Stromal cell of bone marrow (primary cell): ENCODE measurements at regions not wholly inside any gene's neighbourhood (a gene's known extent, or its start where the extent isn't known, plus 50 kb on each side); places are given as distances from the start of the nearest gene placed in this dataset.
"Not testable (repeated sequence)": the region's sequence is repeated elsewhere in the genome, so short reads cannot be mapped to it uniquely, and the experiment has no call there.

Source experiments
- DNase-seq: peaks from one replicate; pipeline ENCODE4 v3.0.0-alpha.2; 2012; ENCODE audit warnings: low read depth

DNA sequence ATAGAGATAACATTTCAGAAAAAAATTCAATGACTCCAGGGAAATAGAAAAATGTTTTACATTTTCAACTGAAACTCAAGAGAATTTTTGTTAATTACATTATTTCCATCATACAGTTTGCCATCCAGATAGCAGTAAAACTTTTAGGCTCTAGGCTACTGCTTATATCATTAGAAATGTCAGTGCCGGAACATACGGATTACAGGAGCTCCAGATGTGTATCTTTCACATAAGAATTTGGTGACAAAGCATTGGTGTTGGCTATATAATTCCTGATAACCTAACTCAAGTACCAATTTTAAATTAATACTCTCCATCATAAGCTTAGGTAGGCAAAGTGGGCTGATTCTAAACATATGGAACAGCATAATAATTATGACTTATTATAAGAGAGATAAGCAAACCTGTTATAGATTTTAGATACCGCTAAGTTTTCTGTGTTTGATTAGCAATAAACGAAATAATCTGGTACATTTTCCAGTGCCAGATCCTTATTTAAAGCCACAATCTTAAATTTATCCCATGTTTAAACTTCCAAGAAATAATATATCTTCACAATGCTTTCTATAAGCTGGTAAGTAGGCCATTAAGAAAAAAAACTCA is 637.9 kb downstream of the NXPH1 start:
- no peak for DNase-seq

- not testable (repeated sequence) for DNase-seq
These were observed 642.4 kb downstream of the NXPH1 start for GRCh38 chr7:9075774-9076173.

- no peak for DNase-seq
These were observed 648.8 kb downstream of the NXPH1 start for GRCh38 chr7:9082203-9082602.

DNA sequence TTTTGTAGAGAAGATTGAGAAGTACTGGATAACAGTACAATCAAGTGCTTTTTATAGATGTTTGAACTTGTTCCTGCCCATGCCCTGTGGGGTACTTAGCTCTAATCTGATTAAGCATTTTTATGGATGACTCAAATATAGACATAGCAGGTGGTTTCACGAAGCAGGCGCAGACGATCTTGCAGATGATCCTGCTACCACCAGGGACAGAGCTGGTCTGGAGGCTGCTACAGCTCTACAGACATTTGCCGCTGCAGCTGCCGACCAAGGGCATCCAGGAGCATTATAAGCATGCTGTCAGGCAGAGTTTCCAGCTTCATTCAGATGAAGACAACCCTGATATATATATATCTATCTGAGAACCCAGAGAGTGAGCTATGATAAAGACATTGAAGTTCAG is 650.4 kb downstream of the NXPH1 start:
- no peak for DNase-seq

DNA sequence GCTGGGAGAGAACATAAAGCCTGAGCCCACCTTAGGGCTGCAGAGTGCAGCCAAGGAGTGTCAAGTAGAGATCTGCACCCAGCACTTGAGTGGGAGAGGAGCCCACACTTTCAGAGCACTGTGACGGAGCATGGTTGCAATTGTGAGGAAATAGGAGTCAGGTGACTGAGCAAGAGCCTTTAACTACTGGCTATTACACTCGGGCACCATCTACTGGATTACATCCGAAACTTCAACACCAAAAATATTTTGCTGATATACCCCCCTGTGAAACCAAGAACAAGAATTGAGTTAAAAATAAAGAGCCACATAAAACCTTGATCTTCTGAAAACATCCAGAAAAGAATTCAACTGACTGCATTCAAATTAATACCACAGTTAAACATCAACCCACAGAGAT is 657.9 kb downstream of the NXPH1 start:
- DNase-seq = no peak

DNA sequence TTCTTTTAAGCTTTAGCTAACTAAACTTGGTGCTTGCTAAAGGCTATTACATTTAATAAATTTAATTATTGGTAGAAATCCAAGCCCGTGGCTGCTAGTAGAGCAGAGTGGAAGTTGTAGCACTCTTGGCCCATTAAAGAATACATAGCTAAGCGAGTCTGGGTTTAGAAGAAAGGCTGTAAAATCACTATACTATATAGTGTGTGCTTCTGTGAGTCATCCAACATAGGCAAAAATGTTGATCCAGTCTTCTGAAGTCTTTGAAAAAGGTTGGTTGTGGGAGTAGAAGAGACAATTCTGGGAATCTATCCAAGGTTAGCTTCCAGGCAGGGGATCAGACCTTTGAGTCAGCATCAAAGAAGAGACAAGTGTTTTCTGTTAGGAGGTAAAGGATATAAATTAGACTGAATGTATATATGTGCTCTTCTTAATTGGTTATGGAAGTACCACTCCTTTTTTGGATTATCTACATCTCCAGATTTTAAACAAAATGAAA is 664.2 kb downstream of the NXPH1 start:
- DNase-seq = no peak

GRCh38 chr7:9100289-9100688 is 666.9 kb downstream of the NXPH1 start:
- no peak for DNase-seq

DNA sequence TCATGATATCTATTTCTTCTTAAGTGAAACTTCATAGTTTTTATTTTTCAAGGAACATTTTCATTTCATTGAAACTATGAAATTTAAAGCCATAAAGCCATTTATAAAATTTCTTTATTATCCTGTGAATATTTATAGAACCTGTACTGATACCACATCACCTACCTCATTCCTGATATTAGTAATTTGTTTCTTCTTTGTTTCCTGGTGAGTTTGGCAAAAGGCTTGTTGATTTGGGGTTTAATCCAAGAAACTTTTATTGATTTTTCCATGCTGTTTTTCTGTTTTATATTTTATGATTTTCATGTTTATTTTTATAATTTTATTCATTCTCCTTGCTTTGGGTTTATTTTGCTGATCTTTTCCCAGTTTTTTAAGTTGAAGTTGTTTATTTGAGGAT is 669.4 kb downstream of the NXPH1 start:
- no peak for DNase-seq

- no peak for DNase-seq
These were observed 673.3 kb downstream of the NXPH1 start for GRCh38 chr7:9106747-9107146.

DNA sequence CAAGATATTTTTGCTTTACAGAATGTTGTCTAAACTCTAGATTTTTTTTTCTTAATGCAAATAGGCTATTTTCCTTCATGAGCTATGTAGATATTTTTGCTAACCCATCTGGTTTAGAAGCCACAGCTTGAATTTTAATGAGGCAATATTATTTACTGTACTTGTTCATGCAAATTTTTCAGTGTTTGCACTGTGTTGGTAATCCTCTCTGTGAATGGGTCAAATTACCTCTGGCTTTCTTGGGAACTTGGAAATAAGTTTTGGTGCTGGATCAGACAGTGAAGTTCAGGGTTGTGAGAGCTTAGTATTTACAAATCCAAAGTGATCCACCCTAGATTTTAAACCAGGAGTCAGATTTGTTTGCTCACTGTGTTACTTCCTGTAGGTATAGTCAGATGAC is 686.9 kb downstream of the NXPH1 start:
- DNase-seq = no peak

GRCh38 chr7:9124320-9124719 is 690.9 kb downstream of the NXPH1 start:
- no peak for DNase-seq

- no peak for DNase-seq
These were observed 691.8 kb downstream of the NXPH1 start for GRCh38 chr7:9125246-9125645.

- no peak for DNase-seq
These were observed 694.5 kb downstream of the NXPH1 start for GRCh38 chr7:9127901-9128300.

DNA sequence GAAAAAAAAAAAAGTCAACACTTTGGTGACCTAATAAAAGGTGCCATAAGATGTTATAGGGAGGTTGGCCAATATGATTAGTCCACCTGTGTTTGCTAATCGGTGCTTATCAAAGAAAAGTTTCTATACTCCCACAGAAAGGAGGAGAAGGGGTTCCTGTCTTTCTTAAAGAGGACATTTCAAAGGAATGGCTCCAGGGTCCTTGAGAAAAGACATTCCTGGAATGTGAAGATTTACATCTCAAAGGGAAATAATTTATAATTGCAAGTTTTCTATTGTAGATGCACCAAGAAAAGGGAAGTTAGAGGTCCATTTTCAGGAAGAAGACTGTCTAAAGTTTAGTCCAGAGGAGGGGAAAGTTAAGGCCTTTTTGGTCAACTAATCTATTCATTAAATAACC is 715.3 kb downstream of the NXPH1 start:
- DNase-seq = no peak

- DNase-seq = no peak
These were observed 716.2 kb downstream of the NXPH1 start for GRCh38 chr7:9149499-9150082.

GRCh38 chr7:9163691-9164090 is 730.3 kb downstream of the NXPH1 start:
- not testable (repeated sequence) for DNase-seq

DNA sequence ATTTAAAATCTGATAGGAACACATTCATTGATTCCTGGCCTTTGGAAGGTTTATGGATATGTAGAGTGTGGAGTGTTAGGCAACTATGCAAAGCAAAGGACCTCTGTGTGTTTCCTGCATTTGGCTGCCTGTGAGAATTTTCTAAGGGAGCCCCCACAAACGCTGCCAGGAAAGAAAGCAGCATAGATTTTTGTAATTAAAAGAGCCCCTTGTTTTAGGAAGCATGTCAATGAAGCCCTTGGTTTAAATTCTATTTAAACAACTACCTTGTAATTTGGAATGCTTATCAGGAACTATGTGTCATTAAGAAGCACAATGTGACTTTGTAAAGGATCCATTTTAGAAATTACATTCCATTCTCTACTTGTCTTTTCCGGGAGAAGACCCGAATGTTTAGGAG is 742.5 kb downstream of the NXPH1 start:
- DNase-seq = no peak

- DNase-seq = no peak
These were observed 747.9 kb downstream of the NXPH1 start for GRCh38 chr7:9181356-9181755.

DNA sequence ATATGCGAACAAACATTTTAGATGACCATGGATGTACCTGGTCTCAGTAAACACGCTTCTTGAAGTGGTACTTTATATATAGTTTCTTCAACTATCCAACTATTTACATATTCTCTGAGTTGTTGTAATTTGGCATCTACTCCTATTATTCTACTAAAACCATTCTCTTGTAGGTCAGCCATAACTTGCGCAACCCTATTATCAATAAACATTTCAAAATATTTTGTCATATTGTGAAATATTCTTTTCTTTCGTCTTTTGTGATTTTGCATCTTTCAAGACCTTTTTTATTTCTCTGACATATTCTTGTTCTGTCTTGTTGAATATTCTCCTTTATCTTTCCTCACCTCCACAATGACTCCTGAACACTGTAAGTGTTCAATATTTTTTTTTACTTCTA is 753.3 kb downstream of the NXPH1 start:
- no peak for DNase-seq

DNA sequence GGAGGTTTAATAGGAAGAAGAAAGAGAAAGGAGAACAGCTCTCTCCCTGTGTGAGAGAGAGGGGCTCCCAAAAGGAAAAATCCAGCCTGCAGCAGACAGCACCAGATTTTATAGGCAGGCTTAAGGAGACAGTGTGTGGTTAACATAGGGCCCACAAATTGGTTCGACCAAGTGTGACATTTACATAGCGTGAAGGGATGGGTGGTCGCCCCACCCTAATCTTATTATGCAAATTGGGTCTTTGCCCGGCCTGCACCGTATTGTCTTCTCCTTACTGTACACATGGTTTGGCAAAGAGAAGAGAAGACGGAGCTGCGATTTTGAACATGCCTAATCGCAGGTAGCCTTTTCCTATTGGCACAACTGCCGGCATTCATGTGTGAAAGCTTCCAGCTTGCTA is 756.3 kb downstream of the NXPH1 start:
- DNase-seq = no peak

GRCh38 chr7:9192969-9193368 is 759.6 kb downstream of the NXPH1 start:
- no peak for DNase-seq

- no peak for DNase-seq
These were observed 767.2 kb downstream of the NXPH1 start for GRCh38 chr7:9200626-9201025.

DNA sequence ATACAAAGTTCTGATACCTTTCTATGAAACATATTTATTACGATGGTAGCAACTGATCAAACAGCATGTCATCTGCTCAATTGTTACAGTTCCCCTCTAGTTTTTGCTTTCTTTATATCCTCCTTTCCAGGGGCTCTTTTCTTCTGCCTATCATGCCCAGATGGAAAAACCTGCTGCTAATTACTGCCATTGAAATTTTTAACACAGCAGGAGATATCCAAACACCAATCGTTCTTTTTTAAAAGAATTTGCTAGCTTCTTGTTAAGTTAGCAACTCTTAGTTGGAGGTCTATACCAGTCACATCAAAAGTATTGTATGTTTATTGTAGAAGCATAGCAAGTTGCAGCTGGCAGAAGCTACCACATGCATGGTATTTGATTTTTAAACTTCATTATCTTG is 768.5 kb downstream of the NXPH1 start:
- DNase-seq = no peak

DNA sequence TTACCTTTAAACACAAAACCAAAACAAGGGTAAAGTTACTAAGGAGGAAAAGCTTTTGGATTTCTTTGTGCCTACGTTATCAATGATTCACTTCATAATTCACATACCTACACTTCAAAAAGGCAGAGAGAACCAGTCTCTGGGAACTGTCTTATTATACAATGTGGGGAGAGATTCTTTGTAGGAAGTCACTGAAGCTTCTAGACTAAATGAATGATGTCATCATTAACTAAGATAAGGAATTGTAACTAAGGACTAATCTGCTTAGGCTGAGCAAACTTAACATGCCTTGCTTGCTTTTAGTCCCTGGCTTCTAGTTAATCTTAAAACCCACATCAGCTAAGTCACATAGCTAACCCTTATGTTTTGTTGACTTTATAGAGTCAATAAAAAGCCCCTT is 771.2 kb downstream of the NXPH1 start:
- no peak for DNase-seq
